ENCODE measurements at regions not wholly inside any gene's neighbourhood (a gene's known extent, or its start where the extent isn't known, plus 50 kb on each side); places are given as distances from the start of the nearest gene placed in this dataset.

- H3K36me3 Mint-ChIP-seq = no peaks in the 10 kb centered on the region
- no peaks in the 10 kb centered on the region for H3K4me1 Mint-ChIP-seq
- peaks cover 25% of the 10 kb centered on the region for H3K27me3 Mint-ChIP-seq
- no peak overlapping the region for H3K4me3 Mint-ChIP-seq
- no peaks in the 10 kb centered on the region for H3K9me3 Mint-ChIP-seq
- no peak overlapping the region for H3K27ac Mint-ChIP-seq
- no peak for ATAC-seq
These were observed 149.5 kb upstream of the PELI2 start for GRCh38 chr14:55968741-55969140.

- H3K27ac Mint-ChIP-seq = no peak overlapping the region
- ATAC-seq = no peak
- no peaks in the 10 kb centered on the region for H3K36me3 Mint-ChIP-seq
- H3K27me3 Mint-ChIP-seq = peaks cover 15% of the 10 kb centered on the region
- no peaks in the 10 kb centered on the region for H3K9me3 Mint-ChIP-seq
- no peak overlapping the region for H3K4me3 Mint-ChIP-seq
- no peaks in the 10 kb centered on the region for H3K4me1 Mint-ChIP-seq
These were observed 144.9 kb upstream of the PELI2 start for GRCh38 chr14:55973285-55973800.

DNA sequence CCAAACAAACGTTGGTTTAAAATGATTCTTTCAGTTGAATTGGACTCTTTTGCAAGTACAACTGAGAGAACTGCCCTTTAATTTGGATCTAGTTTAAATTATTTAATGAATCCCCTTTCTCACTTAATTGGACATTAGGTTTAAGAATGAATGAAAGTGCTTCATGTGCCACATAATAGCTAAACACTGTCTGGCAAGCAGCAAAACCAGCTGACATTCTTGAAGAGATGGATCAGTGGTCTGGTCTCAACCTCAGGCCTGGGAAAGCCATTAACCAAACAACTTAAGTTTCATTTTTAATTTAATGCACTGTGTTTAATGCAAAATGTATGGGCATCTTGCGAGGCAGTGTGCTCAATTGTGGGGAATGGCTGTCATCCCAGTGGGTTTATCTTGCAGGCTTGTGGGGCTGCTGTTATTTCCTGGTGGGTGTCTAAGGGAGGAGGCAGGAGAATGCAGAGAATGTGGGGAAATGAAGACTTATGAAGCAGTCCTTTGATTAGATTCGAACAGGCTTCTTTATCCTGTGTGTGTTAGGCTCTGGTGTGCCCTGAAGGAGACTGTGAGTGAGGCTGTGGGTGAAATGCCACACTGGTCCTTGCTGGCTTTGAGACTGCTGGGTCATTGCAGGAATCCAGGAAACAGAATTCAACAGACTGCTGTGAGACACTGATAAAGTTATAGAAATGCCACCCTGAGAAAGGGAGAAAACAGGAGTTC, 144.1 kb upstream of the PELI2 start:
- no peaks in the 10 kb centered on the region for H3K4me1 Mint-ChIP-seq
- H3K4me3 Mint-ChIP-seq = no peak overlapping the region
- no peaks in the 10 kb centered on the region for H3K9me3 Mint-ChIP-seq
- peaks cover 15% of the 10 kb centered on the region for H3K27me3 Mint-ChIP-seq
- H3K27ac Mint-ChIP-seq = no peak overlapping the region
- ATAC-seq = no peak
- no peaks in the 10 kb centered on the region for H3K36me3 Mint-ChIP-seq

- H3K27me3 Mint-ChIP-seq = peaks cover 15% of the 10 kb centered on the region
- H3K27ac Mint-ChIP-seq = no peak overlapping the region
- ATAC-seq = no peak
- H3K9me3 Mint-ChIP-seq = peaks cover 3% of the 10 kb centered on the region
- no peaks in the 10 kb centered on the region for H3K4me1 Mint-ChIP-seq
- no peaks in the 10 kb centered on the region for H3K36me3 Mint-ChIP-seq
- no peak overlapping the region for H3K4me3 Mint-ChIP-seq
These were observed 142.8 kb upstream of the PELI2 start for GRCh38 chr14:55975281-55975910.

DNA sequence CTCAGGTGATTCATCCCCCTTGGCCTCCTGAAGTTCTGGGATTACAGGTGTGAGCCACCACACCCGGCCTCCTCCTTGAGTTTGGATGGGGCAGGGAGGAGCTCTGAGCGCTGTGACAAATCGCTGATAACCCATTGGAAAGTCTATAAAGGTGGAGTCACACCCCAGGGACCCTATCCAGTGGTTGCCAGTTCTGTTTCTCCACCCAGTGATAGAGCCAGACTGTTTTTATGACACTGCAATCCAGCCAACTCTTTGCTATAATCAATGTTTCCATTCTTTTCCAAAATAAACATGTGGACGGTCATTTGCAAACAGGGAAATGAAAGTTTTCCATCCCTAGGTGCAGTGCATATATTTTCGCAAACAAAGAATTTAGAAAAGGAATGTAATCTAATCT, 142.0 kb upstream of the PELI2 start:
- no peak overlapping the region for H3K27ac Mint-ChIP-seq
- H3K4me1 Mint-ChIP-seq = no peaks in the 10 kb centered on the region
- no peak overlapping the region for H3K4me3 Mint-ChIP-seq
- no peak for ATAC-seq
- peaks cover 12% of the 10 kb centered on the region for H3K27me3 Mint-ChIP-seq
- no peaks in the 10 kb centered on the region for H3K36me3 Mint-ChIP-seq
- peaks cover 6% of the 10 kb centered on the region for H3K9me3 Mint-ChIP-seq

- peaks cover 8% of the 10 kb centered on the region for H3K9me3 Mint-ChIP-seq
- H3K27ac Mint-ChIP-seq = no peak overlapping the region
- peaks cover 8% of the 10 kb centered on the region for H3K27me3 Mint-ChIP-seq
- H3K36me3 Mint-ChIP-seq = no peaks in the 10 kb centered on the region
- no peaks in the 10 kb centered on the region for H3K4me1 Mint-ChIP-seq
- ATAC-seq = no peak
- H3K4me3 Mint-ChIP-seq = no peak overlapping the region
These were observed 141.6 kb upstream of the PELI2 start for GRCh38 chr14:55976655-55977054.

GRCh38 chr14:55977392-55978150, 140.6 kb upstream of the PELI2 start:
- Mint-ChIP-seq H3K27ac (no peak overlapping the region), H3K27me3 (no peaks in the 10 kb centered on the region), H3K4me1 (no peaks in the 10 kb centered on the region), H3K9me3 (peaks cover 8% of the 10 kb centered on the region), H3K36me3 (no peaks in the 10 kb centered on the region), H3K4me3 (no peak overlapping the region)
- no peak for ATAC-seq

- Mint-ChIP-seq H3K4me3 (no peak overlapping the region), H3K27me3 (no peaks in the 10 kb centered on the region), H3K36me3 (no peaks in the 10 kb centered on the region), H3K4me1 (no peaks in the 10 kb centered on the region), H3K9me3 (peaks cover 11% of the 10 kb centered on the region), H3K27ac (no peak overlapping the region)
- ATAC-seq = no peak
These were observed 139.1 kb upstream of the PELI2 start for GRCh38 chr14:55979096-55979495.

DNA sequence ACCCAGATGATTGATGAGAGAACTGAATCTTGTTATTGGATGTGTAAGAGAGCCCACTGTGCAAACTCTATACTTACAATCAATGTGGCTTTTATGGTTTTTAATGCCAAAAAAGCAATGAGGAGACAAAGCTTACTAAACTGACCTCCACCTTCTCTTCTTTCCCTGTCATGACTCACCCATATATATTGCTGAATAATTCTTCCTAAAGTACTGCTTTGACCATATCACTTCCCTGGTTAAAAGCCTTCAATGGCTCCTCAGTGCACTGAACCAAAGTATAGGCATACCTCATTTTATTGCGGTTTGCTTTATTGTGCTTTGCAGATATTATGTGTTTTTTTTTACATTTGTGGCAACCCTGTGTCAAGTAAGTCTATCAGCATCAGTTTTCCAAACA, 138.4 kb upstream of the PELI2 start:
- Mint-ChIP-seq H3K27ac (no peak overlapping the region), H3K4me1 (no peaks in the 10 kb centered on the region), H3K27me3 (no peaks in the 10 kb centered on the region), H3K36me3 (no peaks in the 10 kb centered on the region), H3K4me3 (no peak overlapping the region), H3K9me3 (peaks cover 11% of the 10 kb centered on the region)
- no peak for ATAC-seq

DNA sequence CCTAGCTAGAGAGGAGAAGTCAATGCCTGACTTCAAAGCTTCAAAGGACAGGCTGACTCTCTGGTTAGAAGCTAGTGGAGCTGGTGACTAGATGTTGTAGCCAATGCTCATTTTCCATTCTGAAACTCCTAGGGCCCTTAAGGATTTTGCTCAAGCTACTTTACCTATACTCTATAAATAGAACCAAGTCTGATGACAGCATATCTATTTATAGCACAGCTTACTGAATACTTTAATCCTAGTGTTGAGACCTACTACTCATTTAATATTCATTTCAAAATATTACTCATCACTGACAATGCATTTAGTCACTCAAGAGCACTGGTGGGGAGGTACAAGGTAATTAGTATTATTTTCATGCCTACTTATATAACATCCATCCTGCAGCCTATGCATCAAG, 137.2 kb upstream of the PELI2 start:
- Mint-ChIP-seq H3K27ac (no peak overlapping the region), H3K36me3 (no peaks in the 10 kb centered on the region), H3K4me3 (no peak overlapping the region), H3K9me3 (peaks cover 11% of the 10 kb centered on the region), H3K4me1 (no peaks in the 10 kb centered on the region), H3K27me3 (no peaks in the 10 kb centered on the region)
- no peak for ATAC-seq

DNA sequence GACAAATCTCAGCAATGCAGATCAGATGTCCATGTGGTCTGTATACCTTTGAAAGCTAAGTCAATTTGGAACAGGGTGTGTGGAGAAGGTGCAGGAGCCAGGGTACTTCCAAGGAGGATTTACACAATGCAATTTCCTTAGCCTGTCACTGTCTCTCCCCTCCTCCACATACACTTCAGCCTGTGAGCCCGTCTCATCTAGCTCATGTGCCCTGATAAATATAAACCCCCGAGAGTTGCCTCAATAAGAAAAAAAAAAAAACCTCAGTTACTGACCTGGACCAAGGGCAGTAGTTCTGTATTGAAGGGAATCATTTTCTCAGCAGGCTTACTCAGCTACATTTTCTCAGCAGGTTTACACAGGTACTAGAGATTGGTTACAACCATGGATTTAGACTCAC, 132.1 kb upstream of the PELI2 start:
- no peak overlapping the region for H3K4me3 Mint-ChIP-seq
- no peak for ATAC-seq
- no peaks in the 10 kb centered on the region for H3K27me3 Mint-ChIP-seq
- H3K4me1 Mint-ChIP-seq = no peaks in the 10 kb centered on the region
- peaks cover 8% of the 10 kb centered on the region for H3K9me3 Mint-ChIP-seq
- H3K27ac Mint-ChIP-seq = no peak overlapping the region
- H3K36me3 Mint-ChIP-seq = no peaks in the 10 kb centered on the region

GRCh38 chr14:56000846-56001245, 117.4 kb upstream of the PELI2 start:
- H3K4me1 Mint-ChIP-seq = peaks cover 12% of the 10 kb centered on the region
- no peak overlapping the region for H3K4me3 Mint-ChIP-seq
- ATAC-seq = no peak
- H3K36me3 Mint-ChIP-seq = no peaks in the 10 kb centered on the region
- peaks cover 39% of the 10 kb centered on the region for H3K27me3 Mint-ChIP-seq
- H3K9me3 Mint-ChIP-seq = peaks cover 2% of the 10 kb centered on the region
- H3K27ac Mint-ChIP-seq = no peak overlapping the region

DNA sequence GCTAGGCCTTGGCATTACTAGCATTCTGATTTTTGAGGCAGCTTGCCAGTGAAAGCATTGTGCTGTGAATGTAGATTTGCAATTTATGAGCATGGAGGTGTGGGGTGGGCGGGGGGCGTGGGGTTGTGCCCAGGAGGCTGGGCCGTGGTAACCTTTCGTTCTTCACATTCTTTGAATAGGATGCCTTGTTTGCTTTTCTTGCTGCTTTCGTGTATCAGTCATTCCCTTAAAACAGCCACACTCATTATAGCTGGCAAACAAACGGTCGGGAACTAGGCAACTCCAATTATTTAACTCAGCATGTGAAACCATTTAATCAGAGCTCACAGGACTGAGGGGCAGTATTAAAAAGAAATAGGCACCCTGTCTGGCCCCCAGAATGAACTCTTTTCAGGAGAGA, 115.9 kb upstream of the PELI2 start:
- ATAC-seq = no peak
- Mint-ChIP-seq H3K9me3 (peaks cover 2% of the 10 kb centered on the region), H3K4me3 (no peak overlapping the region), H3K36me3 (no peaks in the 10 kb centered on the region), H3K4me1 (peaks cover 12% of the 10 kb centered on the region), H3K27me3 (peaks cover 39% of the 10 kb centered on the region), H3K27ac (no peak overlapping the region)

GRCh38 chr14:56002876-56003625, 115.2 kb upstream of the PELI2 start:
- Mint-ChIP-seq H3K4me3 (no peak overlapping the region), H3K4me1 (peaks cover 12% of the 10 kb centered on the region), H3K9me3 (peaks cover 2% of the 10 kb centered on the region), H3K27me3 (peaks cover 37% of the 10 kb centered on the region), H3K27ac (no peak overlapping the region), H3K36me3 (no peaks in the 10 kb centered on the region)
- ATAC-seq = peak; percentile 76

DNA sequence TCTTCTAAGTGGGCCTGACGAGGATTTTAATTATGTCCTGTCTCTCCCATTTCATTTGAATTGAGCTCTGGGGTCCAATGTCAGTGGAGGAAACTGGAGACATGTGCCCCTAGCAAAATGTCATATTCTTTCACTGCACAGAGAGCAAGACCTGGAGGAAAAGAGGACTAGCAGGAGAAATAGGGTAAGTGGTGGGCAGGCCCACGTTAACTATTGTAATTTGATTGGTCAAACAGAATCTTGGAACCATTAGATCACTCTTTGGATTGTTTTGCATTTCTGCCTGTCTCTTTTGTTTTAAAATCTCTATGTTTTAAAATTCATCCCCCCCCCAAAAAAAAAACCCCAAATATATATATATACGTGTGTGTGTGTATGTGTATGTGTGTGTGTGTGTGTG, 113.9 kb upstream of the PELI2 start:
- H3K36me3 Mint-ChIP-seq = no peaks in the 10 kb centered on the region
- peaks cover 5% of the 10 kb centered on the region for H3K9me3 Mint-ChIP-seq
- peaks cover 25% of the 10 kb centered on the region for H3K27me3 Mint-ChIP-seq
- H3K4me1 Mint-ChIP-seq = peaks cover 12% of the 10 kb centered on the region
- ATAC-seq = no peak
- no peak overlapping the region for H3K4me3 Mint-ChIP-seq
- H3K27ac Mint-ChIP-seq = no peak overlapping the region
